H9 (cell line): ENCODE measurements at regions not wholly inside any gene's neighbourhood (a gene's known extent, or its start where the extent isn't known, plus 50 kb on each side); places are given as distances from the start of the nearest gene placed in this dataset.

ENCODE experiments used
- DNase-seq: peaks from one replicate; pipeline ENCODE4 v3.0.0-alpha.2; 2017
- H2AFZ ChIP-seq: one replicate; pipeline ENCODE4 v1.6.1; 2013; ENCODE audit warnings: mild to moderate bottlenecking, low read length, control low read depth, moderate library complexity
- H2AK5ac ChIP-seq: 2 replicates; pipeline ENCODE4 v1.6.1; 2013; ENCODE audit warnings: low read length, control low read depth, mixed read lengths; ENCODE audit not compliant: insufficient read length
- H2BK120ac ChIP-seq: one replicate; pipeline ENCODE4 v1.6.1; 2013; ENCODE audit warnings: low read depth, mild to moderate bottlenecking, low read length, control low read depth, inconsistent platforms; ENCODE audit not compliant: poor library complexity, severe bottlenecking
- H2BK12ac ChIP-seq: 2 replicates; pipeline ENCODE4 v1.6.1; 2013; ENCODE audit warnings: low read length, control low read depth, mixed read lengths, low read depth; ENCODE audit not compliant: insufficient read length
- H2BK15ac ChIP-seq: 2 replicates; pipeline ENCODE4 v1.6.1; 2013; ENCODE audit warnings: low read depth, low read length, control low read depth
- H2BK20ac ChIP-seq: one replicate; pipeline ENCODE4 v1.6.1; 2013; ENCODE audit warnings: low read depth, mild to moderate bottlenecking, low read length, control low read depth, inconsistent platforms; ENCODE audit not compliant: poor library complexity, severe bottlenecking
- H2BK5ac ChIP-seq: 2 replicates; pipeline ENCODE4 v1.6.1; 2013; ENCODE audit warnings: low read length, control low read depth, mixed read lengths; ENCODE audit not compliant: insufficient read length
- H3K14ac ChIP-seq: 2 replicates; pipeline ENCODE4 v1.6.1; 2013; ENCODE audit warnings: low read length, control low read depth; ENCODE audit not compliant: insufficient read depth
- H3K18ac ChIP-seq: 2 replicates; pipeline ENCODE4 v1.6.1; 2013; ENCODE audit warnings: low read depth, mild to moderate bottlenecking, mixed read lengths, low read length, control low read depth; ENCODE audit not compliant: insufficient read length
- H3K23ac ChIP-seq: 2 replicates; pipeline ENCODE4 v1.6.1; 2013; ENCODE audit warnings: low read length, control low read depth, mixed read lengths, low read depth; ENCODE audit not compliant: insufficient read length
- H3K23me2 ChIP-seq: 2 replicates; pipeline ENCODE4 v1.6.1; 2013; ENCODE audit warnings: low read depth, mild to moderate bottlenecking, mixed read lengths, low read length, control low read depth; ENCODE audit not compliant: insufficient read length, poor library complexity, severe bottlenecking
- H3K27ac ChIP-seq: 2 replicates; pipeline ENCODE4 v1.5.1; 2013; ENCODE audit warnings: low read length, control low read depth, mixed read lengths, low read depth; ENCODE audit not compliant: insufficient read length
- H3K27me3 ChIP-seq: 2 replicates; pipeline ENCODE4 v1.6.1; 2013; ENCODE audit warnings: low read length, control low read depth, inconsistent platforms; ENCODE audit not compliant: insufficient read depth
- H3K4ac ChIP-seq: 2 replicates; pipeline ENCODE4 v1.6.1; 2013; ENCODE audit warnings: low read depth, mild to moderate bottlenecking, control low read depth, inconsistent platforms, low read length, moderate library complexity
- H3K4me1 ChIP-seq: 2 replicates; pipeline ENCODE4 v1.6.1; 2013; ENCODE audit warnings: low read length, control low read depth, inconsistent platforms; ENCODE audit not compliant: insufficient read depth
- H3K4me2 ChIP-seq: 2 replicates; pipeline ENCODE4 v1.6.1; 2013; ENCODE audit warnings: low read length, control low read depth, mixed read lengths; ENCODE audit not compliant: insufficient read length, insufficient read depth
- H3K56ac ChIP-seq: 2 replicates; pipeline ENCODE4 v1.6.1; 2013; ENCODE audit warnings: low read depth, mild to moderate bottlenecking, mixed read lengths, low read length, control low read depth; ENCODE audit not compliant: insufficient read length
- H3K79me1 ChIP-seq: 2 replicates; pipeline ENCODE4 v1.6.1; 2013; ENCODE audit warnings: low read depth, mild to moderate bottlenecking, moderate library complexity, low read length, control low read depth, inconsistent platforms; ENCODE audit not compliant: insufficient read depth, poor library complexity, severe bottlenecking
- H3K79me2 ChIP-seq: 2 replicates; pipeline ENCODE4 v1.6.1; 2013; ENCODE audit warnings: low read length, control low read depth, inconsistent platforms; ENCODE audit not compliant: insufficient read depth
- H3K9ac ChIP-seq: 2 replicates; pipeline ENCODE4 v1.6.1; 2013; ENCODE audit warnings: low read length, control low read depth, mixed read lengths; ENCODE audit not compliant: insufficient read length; ENCODE audit errors: extremely low read depth
- H3K9me3 ChIP-seq: one replicate; pipeline ENCODE4 v1.6.1; 2013; ENCODE audit warnings: low read depth, low read length, inconsistent platforms; ENCODE audit not compliant: control insufficient read depth
- H3T11ph ChIP-seq: one replicate; pipeline ENCODE4 v1.6.1; 2013; ENCODE audit warnings: mild to moderate bottlenecking, low read length, control low read depth, inconsistent platforms
- H4K20me1 ChIP-seq: one replicate; pipeline ENCODE4 v1.6.1; 2013; ENCODE audit not compliant: control insufficient read depth, insufficient read length, insufficient read depth
- H4K5ac ChIP-seq: 2 replicates; pipeline ENCODE4 v1.6.1; 2013; ENCODE audit warnings: low read depth, mild to moderate bottlenecking, mixed read lengths, low read length, control low read depth; ENCODE audit not compliant: insufficient read length
- H4K8ac ChIP-seq: replicated peaks from 2 replicates; pipeline ENCODE4 v1.6.1; 2013; ENCODE audit warnings: low read length, control low read depth, mixed read lengths, low read depth; ENCODE audit not compliant: insufficient read length
- H4K91ac ChIP-seq: 2 replicates; pipeline ENCODE4 v1.6.1; 2013; ENCODE audit warnings: low read depth, mild to moderate bottlenecking, moderate library complexity, mixed read lengths, low read length, control low read depth; ENCODE audit not compliant: insufficient read length
- H3K27ac Mint-ChIP-seq, 3 experiments: 2 replicates in 2 of 3; 3 replicates in 1 of 3; pipeline ENCODE4 v1.8.0; 2020 to 2021; ENCODE audit warnings: mixed read lengths in 3 of 3, mild to moderate bottlenecking in 1 of 3, moderate library complexity in 1 of 3
- H3K27me3 Mint-ChIP-seq: 2 replicates; pipeline ENCODE4 v1.8.0; 2021; ENCODE audit warnings: low read depth, mild to moderate bottlenecking, moderate library complexity, mixed read lengths
- H3K36me3 Mint-ChIP-seq, 3 experiments: 2 replicates in 2 of 3; 3 replicates in 1 of 3; pipeline ENCODE4 v1.8.0; 2020 to 2021; ENCODE audit warnings: low read depth in 3 of 3, mixed read lengths in 3 of 3; ENCODE audit not compliant: insufficient read depth in 1 of 3
- H3K4me1 Mint-ChIP-seq, 2 experiments: 2 replicates each; pipeline ENCODE4 v1.8.0; 2020; ENCODE audit warnings: mixed read lengths in 2 of 2
- H3K4me3 Mint-ChIP-seq, 2 experiments: 2 replicates in 1 of 2; 3 replicates in 1 of 2; pipeline ENCODE4 v1.8.0; 2020 to 2021; ENCODE audit warnings: mild to moderate bottlenecking in 2 of 2, mixed read lengths in 2 of 2, moderate library complexity in 1 of 2
- H3K9me3 Mint-ChIP-seq, 2 experiments: 2 replicates in 1 of 2; 3 replicates in 1 of 2; pipeline ENCODE4 v1.8.0; 2020; ENCODE audit warnings: mild to moderate bottlenecking in 2 of 2, mixed read lengths in 2 of 2, moderate library complexity in 1 of 2
- CTCF ChIP-seq: fragments of 200-600 bp; sonication (generic); conservative IDR thresholded peaks from 3 replicates; pipeline ENCODE4 v1.8.0; 2021; ENCODE audit warnings: antibody characterized with exemption, mild to moderate bottlenecking
- WGBS: extraction: QIAGEN DNeasy Blood & Tissue Kit; methylation state at CpG from one replicate; pipeline ENCODE4 v1.1.7; 2013; ENCODE audit warnings: missing lambda C conversion rate, low lambda C conversion rate, mixed read lengths; ENCODE audit not compliant: insufficient read length; ENCODE audit errors: extremely low coverage; 5-methylcytosine and 5-hydroxymethylcytosine counted together

GRCh38 chr20:24880356-24880755 lies 68.7 kb upstream of the CST7 start:
- H3K36me3 Mint-ChIP-seq = peaks cover 0 to 11% (median 6%) of the 10 kb centered on the region in 3 experiments; a peak in 3 of 7 replicates
- no peak overlapping the region for H4K5ac ChIP-seq

More at GRCh38 chr20:24880356-24880755, 68.7 kb upstream of the CST7 start:
- no peaks in the 10 kb centered on the region for H3K9me3 ChIP-seq
- H3K4me1 ChIP-seq = no peaks in the 10 kb centered on the region
- no peak overlapping the region for H3T11ph ChIP-seq
- H3K9ac ChIP-seq = no peak overlapping the region
- H2BK5ac ChIP-seq = no peak overlapping the region
- H3K23me2 ChIP-seq = no peaks in the 10 kb centered on the region
- H3K79me1 ChIP-seq = no peaks in the 10 kb centered on the region
- no peak for TF ChIP-seq CTCF
- no peak overlapping the region for H3K18ac ChIP-seq
- no peak overlapping the region for H3K27ac Mint-ChIP-seq
- no peak overlapping the region for H2AK5ac ChIP-seq
- no peak overlapping the region for H2BK15ac ChIP-seq
- no peaks in the 10 kb centered on the region for H3K27me3 Mint-ChIP-seq
- H2BK12ac ChIP-seq = no peak overlapping the region
- H3K27me3 ChIP-seq = no peaks in the 10 kb centered on the region
- no peak overlapping the region for H3K4me2 ChIP-seq
- no peaks in the 10 kb centered on the region for H3K79me2 ChIP-seq
- H4K8ac ChIP-seq = no peak overlapping the region
- peaks cover 0 to 2% of the 10 kb centered on the region in 2 experiments; a peak in 2 of 4 replicates for H3K4me1 Mint-ChIP-seq
- no peak overlapping the region for H3K23ac ChIP-seq
- no peak overlapping the region for H2BK120ac ChIP-seq
- H4K20me1 ChIP-seq = no peaks in the 10 kb centered on the region
- no peak overlapping the region for H3K56ac ChIP-seq
- H3K4ac ChIP-seq = no peak overlapping the region
- no peak overlapping the region for H3K27ac ChIP-seq
- no peak overlapping the region for H4K91ac ChIP-seq
- no CpG with 5 or more reads among the region's 3 CpGs for WGBS
- H2BK20ac ChIP-seq = no peak overlapping the region
- no peak overlapping the region for H3K4me3 Mint-ChIP-seq
- no peak overlapping the region for H3K14ac ChIP-seq
- DNase-seq = no peak
- H3K9me3 Mint-ChIP-seq = peaks cover 10 to 15% of the 10 kb centered on the region in 2 experiments; a peak in 4 of 5 replicates
- no peak overlapping the region for H2AFZ ChIP-seq
